H1 (cell line): ENCODE measurements at regions not wholly inside any gene's neighbourhood (a gene's known extent, or its start where the extent isn't known, plus 50 kb on each side); places are given as distances from the start of the nearest gene placed in this dataset.
"Not testable (repeated sequence)": the region's sequence is repeated elsewhere in the genome, so short reads cannot be mapped to it uniquely, and the experiment has no call there.

Source experiments
- CTCF ChIA-PET: fragments of 300-600 bp; sonication (Branson Sonifier 250); formaldehyde crosslinking; loops from one replicate; lab custom pipeline; 2021; ENCODE audit not compliant: partially characterized antibody; lab: Charles Lee
- POLR2A ChIA-PET: fragments of 300-600 bp; sonication (Branson Sonifier 250); formaldehyde crosslinking; loops from one replicate; lab custom pipeline; 2021; ENCODE audit warnings: inconsistent platforms; ENCODE audit not compliant: partially characterized antibody; lab: Charles Lee
- DNase-seq, 2 experiments: peaks; one replicate each; pipeline versions ENCODE4 v3.0.0 to v3.0.0-alpha.2; 2010 to 2022; ENCODE audit warnings: low spot score in 2 of 2, low read depth in 1 of 2, mixed read lengths in 1 of 2
- FAIRE-seq: peaks from 2 replicates; lab custom pipeline; 2011; peaks lifted over from hg19 to GRCh38; lab: Jason Lieb, UNC
- H2AFZ ChIP-seq: 2 replicates; pipeline ENCODE4 v1.8.1; 2012; ENCODE audit warnings: low read length, inconsistent platforms
- H2AK5ac ChIP-seq: 2 replicates; pipeline ENCODE4 v1.6.1; 2013; ENCODE audit warnings: low read depth, low read length
- H2BK120ac ChIP-seq: replicated peaks from 2 replicates; pipeline ENCODE3; 2013; ENCODE audit warnings: low read depth, low read length, inconsistent platforms
- H2BK12ac ChIP-seq: 2 replicates; pipeline ENCODE4 v1.6.1; 2013; ENCODE audit warnings: low read depth, low read length
- H2BK15ac ChIP-seq: 2 replicates; pipeline ENCODE4 v1.6.1; 2013; ENCODE audit warnings: low read length
- H2BK20ac ChIP-seq: 2 replicates; pipeline ENCODE4 v1.6.1; 2013; ENCODE audit warnings: low read length
- H2BK5ac ChIP-seq: 2 replicates; pipeline ENCODE4 v1.6.1; 2013; ENCODE audit warnings: low read depth, low read length
- H3K14ac ChIP-seq: 2 replicates; pipeline ENCODE4 v1.6.1; 2013; ENCODE audit warnings: inconsistent platforms; ENCODE audit not compliant: insufficient read length
- H3K18ac ChIP-seq: 2 replicates; pipeline ENCODE4 v1.6.1; 2013; ENCODE audit warnings: low read length; ENCODE audit errors: extremely low read depth
- H3K23ac ChIP-seq: 2 replicates; pipeline ENCODE4 v1.6.1; 2013; ENCODE audit warnings: inconsistent platforms; ENCODE audit not compliant: insufficient read length
- H3K23me2 ChIP-seq: 2 replicates; pipeline ENCODE4 v1.6.1; 2013; ENCODE audit warnings: low read depth, low read length
- H3K27ac ChIP-seq: 2 replicates; pipeline ENCODE4 v1.6.1; 2011; ENCODE audit warnings: low read depth, low read length, inconsistent platforms
- H3K27me3 ChIP-seq, 4 experiments: replicated peaks in 1 of 4; 1 replicate in 1 of 4; 2 replicates in 3 of 4; pipeline versions ENCODE4 v1.6.1 to v1.8.1; 2011 to 2013; ENCODE audit warnings: low read length in 3 of 4, mild to moderate bottlenecking in 3 of 4, inconsistent platforms in 2 of 4, mixed read lengths in 2 of 4, moderate library complexity in 1 of 4; ENCODE audit not compliant: control insufficient read depth in 3 of 4, insufficient read depth in 3 of 4; ENCODE audit errors: extremely low read depth in 1 of 4
- H3K36me3 ChIP-seq, 4 experiments: 2 replicates each; pipeline versions ENCODE4 v1.6.1 to v1.8.1; 2011 to 2013; ENCODE audit warnings: mild to moderate bottlenecking in 4 of 4, low read length in 3 of 4, moderate library complexity in 2 of 4, control low read depth in 1 of 4, inconsistent platforms in 1 of 4; ENCODE audit not compliant: insufficient read depth in 4 of 4, control insufficient read depth in 2 of 4
- H3K4ac ChIP-seq: replicated peaks from 2 replicates; pipeline ENCODE3; 2013; ENCODE audit warnings: low read length, low read depth, mixed read lengths, inconsistent platforms; ENCODE audit not compliant: insufficient read length
- H3K4me1 ChIP-seq, 4 experiments: replicated peaks in 1 of 4; 1 replicate in 1 of 4; 2 replicates in 3 of 4; pipeline versions ENCODE4 v1.6.1 to v1.8.1; 2011 to 2013; ENCODE audit warnings: low read length in 3 of 4, inconsistent platforms in 2 of 4, mixed read lengths in 1 of 4; ENCODE audit not compliant: insufficient read depth in 4 of 4, control insufficient read depth in 3 of 4
- H3K4me2 ChIP-seq, 2 experiments: 2 replicates each; pipeline versions ENCODE4 v1.6.1 to v1.8.1; 2011 to 2013; ENCODE audit warnings: low read depth in 2 of 2, low read length in 2 of 2, control low read depth in 1 of 2, inconsistent platforms in 1 of 2, mild to moderate bottlenecking in 1 of 2; ENCODE audit not compliant: insufficient read depth in 1 of 2
- H3K4me3 ChIP-seq, 4 experiments: fragments of 200-600, 300-600 bp in 1 of 4; sonication (generic), shearing (Covaris generic), sonication (Bioruptor Twin) in 1 of 4; 2 replicates each; pipeline versions ENCODE4 v1.5.1 to v1.8.1; 2011 to 2016; ENCODE audit warnings: low read length in 4 of 4, low read depth in 3 of 4, control low read depth in 2 of 4, inconsistent platforms in 2 of 4, mild to moderate bottlenecking in 2 of 4, mixed read lengths in 1 of 4, moderate library complexity in 1 of 4; ENCODE audit not compliant: insufficient read depth in 2 of 4; ENCODE audit errors: extremely low read depth in 1 of 4
- H3K56ac ChIP-seq: replicated peaks from 2 replicates; pipeline ENCODE3; 2013; ENCODE audit warnings: low read depth, mild to moderate bottlenecking, mixed read lengths, low read length, inconsistent platforms; ENCODE audit not compliant: insufficient read length
- H3K79me1 ChIP-seq: 2 replicates; pipeline ENCODE4 v1.6.1; 2013; ENCODE audit warnings: low read depth, low read length, control low read depth
- H3K79me2 ChIP-seq, 2 experiments: 2 replicates each; pipeline versions ENCODE4 v1.6.1 to v1.8.1; 2012 to 2013; ENCODE audit warnings: low read length in 2 of 2, mild to moderate bottlenecking in 2 of 2, inconsistent platforms in 1 of 2; ENCODE audit not compliant: insufficient read depth in 2 of 2, control insufficient read depth in 1 of 2
- H3K9ac ChIP-seq, 4 experiments: replicated peaks in 1 of 4; 1 replicate in 1 of 4; 2 replicates in 3 of 4; pipeline versions ENCODE4 v1.6.1 to v1.8.1; 2011 to 2013; ENCODE audit warnings: low read depth in 3 of 4, low read length in 3 of 4, control low read depth in 2 of 4, mild to moderate bottlenecking in 2 of 4, moderate library complexity in 2 of 4, inconsistent platforms in 1 of 4; ENCODE audit errors: extremely low read depth in 1 of 4
- H3K9me3 ChIP-seq, 2 experiments: 2 replicates each; pipeline versions ENCODE4 v1.6.1 to v1.8.1; 2012 to 2013; ENCODE audit warnings: mild to moderate bottlenecking in 2 of 2, moderate library complexity in 2 of 2, control low read depth in 1 of 2, inconsistent platforms in 1 of 2, low read depth in 1 of 2, low read length in 1 of 2, mixed read lengths in 1 of 2; ENCODE audit not compliant: insufficient read depth in 2 of 2
- H4K20me1 ChIP-seq, 2 experiments: replicated peaks in 1 of 2; 2 replicates each; pipeline versions ENCODE3 to v1.8.1; 2011 to 2013; ENCODE audit warnings: inconsistent platforms in 2 of 2, low read length in 2 of 2, mild to moderate bottlenecking in 1 of 2; ENCODE audit not compliant: insufficient read depth in 2 of 2, control insufficient read depth in 1 of 2
- H4K5ac ChIP-seq: 2 replicates; pipeline ENCODE4 v1.6.1; 2013; ENCODE audit warnings: low read length, low read depth, mixed read lengths, inconsistent platforms; ENCODE audit not compliant: insufficient read length
- H4K8ac ChIP-seq: 2 replicates; pipeline ENCODE4 v1.8.0; 2013; ENCODE audit warnings: mild to moderate bottlenecking, moderate library complexity, low read length, inconsistent platforms; ENCODE audit not compliant: insufficient read depth; ENCODE audit errors: extremely low read depth
- H4K91ac ChIP-seq: replicated peaks from 2 replicates; pipeline ENCODE3; 2013; ENCODE audit warnings: low read length, mixed read lengths, inconsistent platforms; ENCODE audit not compliant: insufficient read length
- CBX8 ChIP-seq: fragments of 300-800, 300-1000 bp; sonication (generic); IDR thresholded peaks from 2 replicates; pipeline ENCODE4 v1.7.1; 2016; ENCODE audit warnings: low read depth, low read length, borderline replicate concordance
- CREB1 ChIP-seq: IDR thresholded peaks from 2 replicates; pipeline ENCODE4 v1.6.1; 2012; ENCODE audit warnings: inconsistent platforms
- EGR1 ChIP-seq: IDR thresholded peaks from 2 replicates; pipeline ENCODE4 v1.6.1; 2011; ENCODE audit warnings: low read depth, low read length, borderline replicate concordance
- GABPA ChIP-seq: IDR thresholded peaks from 2 replicates; pipeline ENCODE4 v1.6.1; 2011; ENCODE audit warnings: mild to moderate bottlenecking, low read length, moderate library complexity, borderline replicate concordance; ENCODE audit not compliant: insufficient read depth
- GTF2F1 ChIP-seq: IDR thresholded peaks from 2 replicates; pipeline ENCODE4 v1.6.1; 2012; ENCODE audit warnings: low read depth, low read length, improper control_type of control experiment, borderline replicate concordance
- JUN ChIP-seq: IDR thresholded peaks from 2 replicates; pipeline ENCODE4 v1.6.1; 2011; ENCODE audit warnings: low read depth, mild to moderate bottlenecking, improper control_type of control experiment, low read length
- POLR2A ChIP-seq, 2 experiments: IDR thresholded peaks; 1 replicate in 1 of 2; 2 replicates in 1 of 2; pipeline ENCODE4 v1.6.1; 2011; ENCODE audit warnings: low read depth in 2 of 2, low read length in 2 of 2, mild to moderate bottlenecking in 2 of 2; ENCODE audit errors: control extremely low read depth in 1 of 2
- WGBS, 2 experiments: shearing (Covaris generic) in 1 of 2; methylation state at CpG; one replicate each; pipeline versions ENCODE4 v1.1.6 to v1.1.7; 2013 to 2015; ENCODE audit warnings: low lambda C conversion rate in 2 of 2, mixed read lengths in 2 of 2, inconsistent platforms in 1 of 2, low coverage in 1 of 2, missing lambda C conversion rate in 1 of 2; ENCODE audit not compliant: insufficient replicate concordance in 2 of 2, insufficient coverage in 1 of 2, insufficient read length in 1 of 2; ENCODE audit errors: extremely low coverage in 1 of 2, missing lambda C conversion rate in 1 of 2; 5-methylcytosine and 5-hydroxymethylcytosine counted together
- TF ChIP-seq, protein P1 (sequence below): IDR thresholded peaks from 2 replicates; pipeline ENCODE4 v1.6.1; 2012; ENCODE audit warnings: low read length, inconsistent platforms

DNA sequence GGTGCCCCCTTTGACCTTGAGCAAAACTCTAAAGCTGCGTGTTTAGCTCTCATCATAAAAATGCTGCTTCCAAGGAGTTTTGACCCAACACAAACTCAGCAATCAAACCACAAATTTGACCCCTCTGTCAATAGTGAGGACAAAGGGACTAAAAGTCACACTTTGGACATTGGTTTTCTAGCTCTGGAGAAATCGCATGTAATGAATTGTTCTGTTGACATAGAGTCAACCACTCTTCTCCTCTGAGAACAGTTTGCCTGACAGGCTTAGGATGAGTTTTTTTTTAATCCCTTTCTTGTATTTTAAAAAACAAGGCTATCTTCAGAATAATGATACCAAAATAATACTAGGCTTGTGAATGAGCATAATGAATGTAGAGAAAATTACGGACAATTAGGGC lies 61.1 kb upstream of the MAN2A1 start (continued):
- no peak for TF ChIP-seq GTF2F1
- TF ChIP-seq, protein P1, sequence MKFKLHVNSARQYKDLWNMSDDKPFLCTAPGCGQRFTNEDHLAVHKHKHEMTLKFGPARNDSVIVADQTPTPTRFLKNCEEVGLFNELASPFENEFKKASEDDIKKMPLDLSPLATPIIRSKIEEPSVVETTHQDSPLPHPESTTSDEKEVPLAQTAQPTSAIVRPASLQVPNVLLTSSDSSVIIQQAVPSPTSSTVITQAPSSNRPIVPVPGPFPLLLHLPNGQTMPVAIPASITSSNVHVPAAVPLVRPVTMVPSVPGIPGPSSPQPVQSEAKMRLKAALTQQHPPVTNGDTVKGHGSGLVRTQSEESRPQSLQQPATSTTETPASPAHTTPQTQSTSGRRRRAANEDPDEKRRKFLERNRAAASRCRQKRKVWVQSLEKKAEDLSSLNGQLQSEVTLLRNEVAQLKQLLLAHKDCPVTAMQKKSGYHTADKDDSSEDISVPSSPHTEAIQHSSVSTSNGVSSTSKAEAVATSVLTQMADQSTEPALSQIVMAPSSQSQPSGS = no peak
- TF ChIP-seq JUN = no peak
- no peak for TF ChIP-seq CBX8
- TF ChIP-seq CREB1 = no peak
- no peak for TF ChIP-seq GABPA
- TF ChIP-seq EGR1 = no peak
- TF ChIP-seq POLR2A (IDR thresholded peaks at IDR 0.05; ENCODE audit: control extremely low read depth in 1 of 2, low read depth in 2 of 2, low read length in 2 of 2) = no peak

DNA sequence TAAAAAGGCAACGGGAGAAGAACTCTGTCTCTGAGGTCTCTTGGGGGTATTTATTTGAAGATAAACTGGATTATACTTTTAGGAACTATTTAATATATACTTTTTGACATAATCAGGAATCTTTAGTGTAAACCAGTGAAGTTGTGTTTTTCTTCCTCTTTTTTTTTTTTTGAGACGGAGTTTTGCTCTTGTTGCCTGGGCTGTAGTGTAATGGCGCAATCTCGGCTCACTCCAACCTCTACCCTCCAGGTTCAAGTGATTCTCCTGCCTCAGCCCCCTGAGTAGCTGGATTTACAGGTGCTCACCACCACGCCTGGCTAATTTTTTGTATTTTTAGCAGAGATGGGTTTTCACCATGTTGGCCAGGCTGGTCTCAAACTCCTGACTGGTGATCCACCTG lies 68.5 kb upstream of the MAN2A1 start:
- H3K56ac ChIP-seq, CTCF ChIA-PET, H3K23me2 ChIP-seq, H2BK120ac ChIP-seq, H2BK20ac ChIP-seq, H2BK15ac ChIP-seq, H3K4me1 ChIP-seq, H2BK5ac ChIP-seq, DNase-seq, H3K4me3 ChIP-seq, H3K18ac ChIP-seq, H3K79me1 ChIP-seq, H3K23ac ChIP-seq, POLR2A ChIA-PET, H4K8ac ChIP-seq, H2AFZ ChIP-seq, H4K91ac ChIP-seq, H3K36me3 ChIP-seq, H3K14ac ChIP-seq, H3K27me3 ChIP-seq, H3K27ac ChIP-seq, FAIRE-seq, H2AK5ac ChIP-seq, H4K5ac ChIP-seq, H3K4ac ChIP-seq, H2BK12ac ChIP-seq, H4K20me1 ChIP-seq, H3K79me2 ChIP-seq, H3K9me3 ChIP-seq, H3K4me2 ChIP-seq, H3K9ac ChIP-seq: not testable (repeated sequence)
- WGBS, 2 experiments = 97% methylated on average over 4 of the region's 5 CpGs; no CpG with 5 or more reads in 1 of the 2 experiments
